ENCODE measurements at regions not wholly inside any gene's neighbourhood (a gene's known extent, or its start where the extent isn't known, plus 50 kb on each side); places are given as distances from the start of the nearest gene placed in this dataset.

GRCh38 chr21:27164208-27165177, 197.6 kb upstream of the ADAMTS5 start:
- H3K27ac ChIP-seq (ENCODE audit: low read depth) = no peak overlapping the region
- no peak for DNase-seq (ENCODE audit: low spot score)
- H3K27ac Mint-ChIP-seq = no peak overlapping the region
- no peak for ATAC-seq
- H3K9me2 ChIP-seq (ENCODE audit: insufficient read depth) = 0 out of 2 replicates have a peak, but pooled peaks cover 5% of the 10 kb centered on the region
- H4K20me1 ChIP-seq (replicated peaks; ENCODE audit: insufficient read depth) = no peaks in the 10 kb centered on the region
- no peak overlapping the region for H3K4me2 ChIP-seq
- TF ChIP-seq STAT1 (IDR thresholded peaks at IDR 0.05; ENCODE audit: unreplicated experiment) = no peak
- no peak for TF ChIP-seq NANOG (IDR thresholded peaks at IDR 0.05; ENCODE audit: borderline replicate concordance)
- no peak for TF ChIP-seq ZNF462 (CRISPR knock-in tag; IDR thresholded peaks at IDR 0.05)
- TF ChIP-seq POLR2AphosphoS5 (IDR thresholded peaks at IDR 0.05; ENCODE audit: low read depth) = no peak
- TF ChIP-seq JUNB (IDR thresholded peaks at IDR 0.05; ENCODE audit: unreplicated experiment) = no peak
- TF ChIP-seq REST (IDR thresholded peaks at IDR 0.05; ENCODE audit: unreplicated experiment) = no peak
- no peak for TF ChIP-seq EZH2 (IDR thresholded peaks at IDR 0.05; ENCODE audit: low read depth, unreplicated experiment)
- TF ChIP-seq CTCF (conservative IDR thresholded peaks at IDR 0.05; ENCODE audit: low read depth in 2 of 2) = no peak
- no peak for TF ChIP-seq EZH2phosphoT487 (IDR thresholded peaks at IDR 0.05; ENCODE audit: unreplicated experiment)
- H3K9me3 Mint-ChIP-seq = no peaks in the 10 kb centered on the region
- H3K4me3 Mint-ChIP-seq = no peak overlapping the region
- no peaks in the 10 kb centered on the region for H3K79me2 ChIP-seq (replicated peaks; ENCODE audit: insufficient read depth)
- H3K36me3 Mint-ChIP-seq (ENCODE audit: low read depth) = no peaks in the 10 kb centered on the region
- no peaks in the 10 kb centered on the region for H3K27me3 ChIP-seq (ENCODE audit: insufficient read depth)
- H3F3A ChIP-seq (replicated peaks; ENCODE audit: low read depth) = no peaks in the 10 kb centered on the region
- no peak overlapping the region; the same call in 1 of the 2 replicates for H2AFZ ChIP-seq
- H3K4me1 Mint-ChIP-seq = no peaks in the 10 kb centered on the region
- no peaks in the 10 kb centered on the region for H3K36me3 ChIP-seq (ENCODE audit: insufficient read depth)
- no peak overlapping the region for H3K4me3 ChIP-seq
- no peaks in the 10 kb centered on the region for H3K4me1 ChIP-seq (ENCODE audit: insufficient read depth)
- H3K27me3 Mint-ChIP-seq (ENCODE audit: insufficient read depth, low read depth, poor library complexity) = no peaks in the 10 kb centered on the region

All from GM23338 (cell line).